K562 (cell line): ENCODE measurements at regions not wholly inside any gene's neighbourhood (a gene's known extent, or its start where the extent isn't known, plus 50 kb on each side); places are given as distances from the start of the nearest gene placed in this dataset.

Experiments used
- ATAC-seq: fragments of 200-7000 bp; cut with Tn5 transposase; 3 replicates; pipeline ENCODE4 v1.9.1; 2020; ENCODE audit warnings: moderate library complexity
- BruUV-seq: library from RNA; stranded (reverse); fragments of 400-500 nt; replicated peaks from 2 replicates; lab custom pipeline; 2021; lab: Mats Ljungman, UMichigan
- CTCF ChIA-PET: fragments of 300-600 bp; formaldehyde crosslinking; extraction: SDS; loops from one replicate; lab custom pipeline; 2021; ENCODE audit warnings: low intra/inter-chr PET ratio; lab: Yijun Ruan, JAX
- POLR2A ChIA-PET: fragments of 300-600, 350-650 bp; sonication (Branson Sonifier 250); formaldehyde crosslinking; extraction: SDS; loops from one replicate; lab custom pipeline; 2021; ENCODE audit warnings: antibody characterized with exemption, inconsistent platforms; lab: Yijun Ruan, JAX
- DNase-seq, 4 experiments: peaks; one replicate each; pipeline versions ENCODE4 v3.0.0 to v3.0.0-alpha.2; 2011 to 2018; ENCODE audit warnings: low spot score in 3 of 4, mixed read lengths in 3 of 4; ENCODE audit errors: extremely low read depth in 1 of 4
- FAIRE-seq: peaks from 2 replicates; lab custom pipeline; 2011; peaks lifted over from hg19 to GRCh38; lab: Jason Lieb, UNC
- H2AFZ ChIP-seq: 2 replicates; pipeline ENCODE4 v1.6.0; 2011; ENCODE audit warnings: low read depth, low read length, control low read depth, inconsistent platforms
- H3K27ac ChIP-seq: fragments of 200-600 bp; 3 replicates; pipeline ENCODE4 v1.8.0; 2011; ENCODE audit warnings: low read depth, mild to moderate bottlenecking, control low read depth, inconsistent platforms, low read length, moderate library complexity, mixed read lengths; ENCODE audit errors: extremely low read depth
- H3K27me3 ChIP-seq, 2 experiments: fragments of 300-600 bp in 1 of 2; 2 replicates in 1 of 2; 3 replicates in 1 of 2; pipeline versions ENCODE4 v1.6.0 to v1.8.0; 2011; ENCODE audit warnings: inconsistent platforms in 2 of 2, low read length in 2 of 2, mild to moderate bottlenecking in 1 of 2, mixed read lengths in 1 of 2, moderate library complexity in 1 of 2; ENCODE audit not compliant: control insufficient read depth in 2 of 2, insufficient read depth in 2 of 2
- H3K36me3 ChIP-seq: fragments of 300-600 bp; 3 replicates; pipeline ENCODE4 v1.8.0; 2011; ENCODE audit warnings: mild to moderate bottlenecking, low read length, inconsistent platforms; ENCODE audit not compliant: control insufficient read depth, insufficient read depth
- H3K4me1 ChIP-seq, 2 experiments: fragments of 200-600 bp in 1 of 2; replicated peaks in 1 of 2; 2 replicates in 1 of 2; 3 replicates in 1 of 2; pipeline versions ENCODE4 v1.5.1 to v1.8.0; 2011; ENCODE audit warnings: inconsistent platforms in 2 of 2, low read length in 2 of 2, mild to moderate bottlenecking in 1 of 2, mixed read lengths in 1 of 2, moderate library complexity in 1 of 2; ENCODE audit not compliant: control insufficient read depth in 2 of 2, insufficient read depth in 2 of 2
- H3K4me2 ChIP-seq: 2 replicates; pipeline ENCODE4 v1.6.1; 2011; ENCODE audit warnings: low read length, control low read depth, inconsistent platforms, mixed read lengths; ENCODE audit not compliant: insufficient read depth
- H3K4me3 ChIP-seq: fragments of 200-600 bp; sonication (generic), shearing (Covaris generic); 2 replicates; pipeline ENCODE4 v1.5.1; 2016; ENCODE audit warnings: control low read depth, inconsistent platforms
- H3K79me2 ChIP-seq: fragments of 200-600 bp; 3 replicates; pipeline ENCODE4 v1.8.0; 2011; ENCODE audit warnings: low read length, inconsistent platforms; ENCODE audit not compliant: control insufficient read depth, insufficient read depth
- H3K9ac ChIP-seq, 2 experiments: 2 replicates each; pipeline versions ENCODE4 v1.6.0 to v1.6.1; 2011; ENCODE audit warnings: low read depth in 2 of 2, low read length in 2 of 2, control low read depth in 1 of 2, inconsistent platforms in 1 of 2, mild to moderate bottlenecking in 1 of 2, mixed read lengths in 1 of 2; ENCODE audit not compliant: insufficient read depth in 1 of 2
- H3K9me1 ChIP-seq: one replicate; pipeline ENCODE4 v1.6.0; 2011; ENCODE audit warnings: inconsistent platforms, mild to moderate bottlenecking, low read length, moderate library complexity; ENCODE audit not compliant: control insufficient read depth, insufficient read depth
- H3K9me3 ChIP-seq: replicated peaks from 2 replicates; pipeline ENCODE4 v1.5.1; 2011; ENCODE audit warnings: low read depth, low read length, inconsistent platforms; ENCODE audit not compliant: control insufficient read depth, insufficient read depth
- H4K20me1 ChIP-seq: replicated peaks from 2 replicates; pipeline ENCODE4 v1.6.1; 2011; ENCODE audit warnings: low read length, inconsistent platforms, mixed read lengths; ENCODE audit not compliant: control insufficient read depth, insufficient read depth
- ARHGAP35 ChIP-seq: fragments of 450-650 bp; IDR thresholded peaks from 2 replicates; pipeline ENCODE4 v1.6.1; 2018; ENCODE audit not compliant: partially characterized antibody
- ASH1L ChIP-seq: fragments of 450-650 bp; IDR thresholded peaks from 2 replicates; pipeline ENCODE4 v1.6.1; 2018; ENCODE audit warnings: borderline replicate concordance, mild to moderate bottlenecking, low read depth; ENCODE audit not compliant: partially characterized antibody
- FOS ChIP-seq: IDR thresholded peaks from 3 replicates; pipeline ENCODE4 v1.6.1; 2011; ENCODE audit not compliant: insufficient read length; ENCODE audit errors: extremely low read depth
- GABPB1 ChIP-seq: sonication (generic); formaldehyde crosslinking; IDR thresholded peaks from 2 replicates; pipeline ENCODE4 v1.8.0; 2022; ENCODE audit warnings: mild to moderate bottlenecking, missing genetic modification reagents
- HDAC1 ChIP-seq, 2 experiments: fragments of 450-650 bp; IDR thresholded peaks; 2 replicates each; pipeline ENCODE4 v1.6.1; 2016 to 2017; ENCODE audit warnings: inconsistent platforms in 1 of 2, mild to moderate bottlenecking in 1 of 2, moderate library complexity in 1 of 2
- IRF2 ChIP-seq: sonication (generic); formaldehyde crosslinking; IDR thresholded peaks from 2 replicates; pipeline ENCODE4 v1.8.1; 2022; ENCODE audit warnings: mild to moderate bottlenecking, missing genetic modification reagents
- PHTF2 ChIP-seq: fragments of 250-450 bp; sonication (Bioruptor Pico); IDR thresholded peaks from 2 replicates; pipeline ENCODE4 v1.5.0; 2021; ENCODE audit warnings: mild to moderate bottlenecking
- RBM17 ChIP-seq: fragments of 200-400 bp; formaldehyde crosslinking; IDR thresholded peaks from 2 replicates; pipeline ENCODE4 v1.6.1; 2017; ENCODE audit warnings: low read depth, mild to moderate bottlenecking, low read length, borderline replicate concordance
- SP2 ChIP-seq: IDR thresholded peaks from 2 replicates; pipeline ENCODE4 v1.6.1; 2011; ENCODE audit warnings: mild to moderate bottlenecking, low read depth, low read length, moderate library complexity; ENCODE audit not compliant: poor library complexity, severe bottlenecking; ENCODE audit errors: extremely low read depth
- TAF1 ChIP-seq: IDR thresholded peaks from 2 replicates; pipeline ENCODE4 v1.6.1; 2011; ENCODE audit warnings: mild to moderate bottlenecking, low read length, moderate library complexity; ENCODE audit not compliant: insufficient read depth, control insufficient read depth, severe bottlenecking; ENCODE audit errors: extremely low read depth
- TBL1XR1 ChIP-seq, 2 experiments: IDR thresholded peaks; 2 replicates each; pipeline ENCODE4 v1.6.1; 2012; ENCODE audit warnings: improper control_type of control experiment in 2 of 2, low read length in 2 of 2, mild to moderate bottlenecking in 1 of 2
- TFE3 ChIP-seq: fragments of 450-650 bp; formaldehyde crosslinking; IDR thresholded peaks from 2 replicates; pipeline ENCODE4 v1.4.0; 2020; ENCODE audit warnings: mild to moderate bottlenecking, mixed read lengths
- ZC3H11A ChIP-seq: IDR thresholded peaks from 2 replicates; pipeline ENCODE4 v1.6.1; 2012; ENCODE audit warnings: low read depth, low read length, improper control_type of control experiment
- ZFX ChIP-seq: sonication (generic); formaldehyde crosslinking; IDR thresholded peaks from 2 replicates; pipeline ENCODE4 v1.8.0; 2022; ENCODE audit warnings: mild to moderate bottlenecking, missing genetic modification reagents, moderate library complexity
- ZNF507 ChIP-seq: conservative IDR thresholded peaks from 2 replicates; pipeline ENCODE4 v1.6.1; 2017; ENCODE audit warnings: missing genetic modification characterization, missing compliant biosample characterization
- ZNF592 ChIP-seq: fragments of 450-650 bp; IDR thresholded peaks from 2 replicates; pipeline ENCODE4 v1.6.1; 2017; ENCODE audit warnings: antibody characterized with exemption, mild to moderate bottlenecking
- WGBS: fragments of 100-300 bp; shearing (Covaris generic); methylation state at CpG from one replicate; pipeline ENCODE4 v1.1.6; 2016; ENCODE audit warnings: low coverage, mixed read lengths; ENCODE audit not compliant: insufficient coverage; ENCODE audit errors: missing lambda C conversion rate; 5-methylcytosine and 5-hydroxymethylcytosine counted together
- in situ Hi-C: fragments of 300-500 bp; cut with MboI; formaldehyde crosslinking; loops from 4 replicates; pipeline ENCODE4 v1.15.0; 2018; ENCODE audit warnings: inconsistent platforms, mixed read lengths
- intact Hi-C: fragments of 100-400 bp; cut with micrococcal nuclease; formaldehyde crosslinking; loops from 2 replicates; pipeline ENCODE4 v1.14.2; 2022

DNA sequence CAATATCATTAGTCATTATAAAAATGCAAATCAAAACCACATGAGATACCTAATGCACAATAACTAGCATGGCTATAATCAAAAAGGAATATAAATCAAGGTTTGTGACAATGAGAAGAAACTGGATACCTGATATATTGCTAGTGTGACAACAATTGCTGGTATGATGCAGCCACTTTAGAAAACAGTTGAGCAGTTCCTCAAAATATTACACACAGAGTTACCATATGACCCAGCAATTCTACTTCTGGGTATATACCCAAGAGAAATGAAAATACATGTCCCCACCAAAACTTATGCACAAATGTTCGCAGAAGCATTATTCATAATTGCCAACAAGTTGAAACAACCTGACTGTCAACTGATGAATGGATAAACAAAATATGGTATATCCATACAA lies 339.7 kb upstream of the POU5F2 start:
- no peaks in the 10 kb centered on the region for H3K4me1 ChIP-seq
- H4K20me1 ChIP-seq = no peaks in the 10 kb centered on the region
- no peak overlapping the region for H3K4me3 ChIP-seq
- BruUV-seq = no TSS peak
- no peak overlapping the region for H3K9ac ChIP-seq
- ATAC-seq = no peak
- whole genome bisulfite sequencing = 0% methylated on average over 1 of the region's 1 CpG
- CTCF ChIA-PET = no interaction called here
- no peak overlapping the region for H3K27ac ChIP-seq
- H3K9me1 ChIP-seq = no peaks in the 10 kb centered on the region
- in situ Hi-C loops = no loop called here
- no peaks in the 10 kb centered on the region for H3K9me3 ChIP-seq
- H3K4me2 ChIP-seq = no peak overlapping the region
- no peaks in the 10 kb centered on the region for H3K79me2 ChIP-seq
- H2AFZ ChIP-seq = no peak overlapping the region
- intact Hi-C loops = loop anchor here (10.0 kb wide), 1 partner anchor 166 kb away; no protein-coding TSS in a partner anchor
- H3K36me3 ChIP-seq = no peaks in the 10 kb centered on the region
- no peaks in the 10 kb centered on the region for H3K27me3 ChIP-seq
- POLR2A ChIA-PET = no interaction called here
- no peak for FAIRE-seq
- no peak for DNase-seq
- TF ChIP-seq PHTF2 (CRISPR knock-in tag) (no peak), ZNF592 (no peak), FOS (no peak), TFE3 (CRISPR knock-in tag) (no peak), IRF2 (CRISPR knock-in tag) (no peak), TAF1 (no peak), ARHGAP35 (no peak), HDAC1 (IDR thresholded peaks at IDR 0.05) (no peak), GABPB1 (CRISPR knock-in tag) (no peak), RBM17 (no peak), ZFX (CRISPR knock-in tag) (no peak), ZNF507 (tag) (no peak), TBL1XR1 (IDR thresholded peaks at IDR 0.05; ENCODE audit: low read length in 2 of 2) (no peak), SP2 (no peak), ASH1L (no peak), ZC3H11A (no peak)
